CD4-positive, alpha-beta T cell (primary cell): ENCODE measurements at regions not wholly inside any gene's neighbourhood (a gene's known extent, or its start where the extent isn't known, plus 50 kb on each side); places are given as distances from the start of the nearest gene placed in this dataset.

Experiments used
- ATAC-seq: fragments of 200-7000 bp; cut with Tn5 transposase; one replicate; pipeline ENCODE4 v1.10.0; 2022; ENCODE audit warnings: mild to moderate bottlenecking; ENCODE audit not compliant: poor library complexity
- CTCF ChIA-PET: fragments of 350-600 bp; sonication (Branson Sonifier 250); formaldehyde crosslinking; loops from one replicate; lab custom pipeline; 2021; ENCODE audit warnings: antibody characterized with exemption, inconsistent platforms; lab: Charles Lee
- POLR2A ChIA-PET: fragments of 350-600 bp; sonication (Branson Sonifier 250); formaldehyde crosslinking; loops from one replicate; lab custom pipeline; 2021; ENCODE audit warnings: antibody characterized with exemption, inconsistent platforms; lab: Charles Lee
- DNase-seq, 14 experiments: peaks; one replicate each; pipeline ENCODE4 v3.0.0-alpha.2; 2013 to 2020; ENCODE audit warnings: mixed read lengths in 2 of 14
- H3K27ac ChIP-seq, 2 donors: one replicate each; pipeline versions ENCODE4 v1.5.1 to v1.7.0; 2013; ENCODE audit warnings: low read length in 2 of 2, low read depth in 1 of 2, mild to moderate bottlenecking in 1 of 2
- H3K27me3 ChIP-seq, 2 experiments: 1 replicate in 1 of 2; 2 replicates in 1 of 2; pipeline versions ENCODE4 v1.6.1 to v1.7.0; 2013; ENCODE audit warnings: low read length in 2 of 2, control low read depth in 1 of 2, mild to moderate bottlenecking in 1 of 2, moderate library complexity in 1 of 2; ENCODE audit not compliant: insufficient read depth in 2 of 2, control insufficient read depth in 1 of 2
- H3K36me3 ChIP-seq: one replicate; pipeline ENCODE4 v1.6.1; 2013; ENCODE audit warnings: low read length, control low read depth; ENCODE audit not compliant: insufficient read depth
- H3K4me1 ChIP-seq: one replicate; pipeline ENCODE4 v1.6.1; 2013; ENCODE audit warnings: low read length, control low read depth; ENCODE audit not compliant: insufficient read depth
- H3K4me3 ChIP-seq: one replicate; pipeline ENCODE4 v1.5.1; 2013; ENCODE audit warnings: mild to moderate bottlenecking, low read length, moderate library complexity
- H3K9me3 ChIP-seq, 2 experiments: 1 replicate in 1 of 2; 2 replicates in 1 of 2; pipeline versions ENCODE4 v1.6.1 to v1.7.0; 2013; ENCODE audit warnings: low read length in 2 of 2, mild to moderate bottlenecking in 2 of 2, control low read depth in 1 of 2, moderate library complexity in 1 of 2; ENCODE audit not compliant: control insufficient read depth in 1 of 2, insufficient read depth in 1 of 2
- H3K27ac Mint-ChIP-seq: one replicate; pipeline ENCODE4 v1.8.0; 2020; ENCODE audit warnings: mixed read lengths
- H3K27me3 Mint-ChIP-seq: one replicate; pipeline ENCODE4 v1.8.0; 2021; ENCODE audit warnings: mixed read lengths
- H3K36me3 Mint-ChIP-seq: one replicate; pipeline ENCODE4 v1.8.0; 2021; ENCODE audit warnings: low read depth, mixed read lengths
- H3K4me1 Mint-ChIP-seq: one replicate; pipeline ENCODE4 v1.8.0; 2021; ENCODE audit warnings: low read depth, mixed read lengths
- H3K4me3 Mint-ChIP-seq: one replicate; pipeline ENCODE4 v1.8.0; 2020; ENCODE audit warnings: mild to moderate bottlenecking, mixed read lengths
- H3K9me3 Mint-ChIP-seq: one replicate; pipeline ENCODE4 v1.8.0; 2020; ENCODE audit warnings: mixed read lengths
- intact Hi-C, 2 experiments: fragments of 100-400 bp; cut with DNase I in 1 of 2; cut with micrococcal nuclease in 1 of 2; formaldehyde crosslinking; loops; one replicate each; pipeline versions ENCODE4 v1.15.1 to v1.9.0; 2023 to 2025; cut with DNase I, micrococcal nuclease
- TF ChIP-seq, protein P1 (sequence below): fragments of 200-600 bp; IDR thresholded peaks from one replicate; pipeline ENCODE4 v1.8.0; 2022; ENCODE audit warnings: antibody characterized with exemption, mild to moderate bottlenecking

DNA sequence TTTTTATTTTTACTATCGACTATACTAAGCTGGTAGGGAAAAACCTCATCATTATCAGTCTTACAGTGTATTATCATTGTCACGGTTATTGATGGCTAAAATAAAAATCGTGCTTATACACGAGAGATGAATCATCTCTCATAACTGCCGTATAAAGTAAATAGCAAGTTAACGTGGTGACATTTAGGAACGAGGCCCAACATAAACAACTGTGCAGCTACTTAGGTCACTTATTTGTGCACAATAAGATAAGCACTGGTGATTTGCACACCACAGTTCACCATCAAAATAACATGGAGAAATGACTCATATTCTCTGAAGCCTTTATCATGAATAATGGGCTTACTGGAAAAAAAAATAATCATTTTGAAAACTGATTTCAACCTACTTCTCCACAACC is 482.0 kb upstream of the TENM3 start:
- Mint-ChIP-seq H3K4me1 (no peaks in the 10 kb centered on the region), H3K9me3 (no peaks in the 10 kb centered on the region), H3K27me3 (no peaks in the 10 kb centered on the region), H3K27ac (no peak overlapping the region), H3K4me3 (no peak overlapping the region), H3K36me3 (no peaks in the 10 kb centered on the region)
- DNase-seq (no peak), ATAC-seq (no peak)
- intact Hi-C loops: no loop called here
- Histone ChIP-seq H3K36me3 (no peaks in the 10 kb centered on the region), H3K27ac (no peak overlapping the region), H3K4me1 (no peaks in the 10 kb centered on the region), H3K4me3 (no peak overlapping the region), H3K27me3 (no peaks in the 10 kb centered on the region), H3K9me3 (no peaks in the 10 kb centered on the region)
- TF ChIP-seq, protein P1, sequence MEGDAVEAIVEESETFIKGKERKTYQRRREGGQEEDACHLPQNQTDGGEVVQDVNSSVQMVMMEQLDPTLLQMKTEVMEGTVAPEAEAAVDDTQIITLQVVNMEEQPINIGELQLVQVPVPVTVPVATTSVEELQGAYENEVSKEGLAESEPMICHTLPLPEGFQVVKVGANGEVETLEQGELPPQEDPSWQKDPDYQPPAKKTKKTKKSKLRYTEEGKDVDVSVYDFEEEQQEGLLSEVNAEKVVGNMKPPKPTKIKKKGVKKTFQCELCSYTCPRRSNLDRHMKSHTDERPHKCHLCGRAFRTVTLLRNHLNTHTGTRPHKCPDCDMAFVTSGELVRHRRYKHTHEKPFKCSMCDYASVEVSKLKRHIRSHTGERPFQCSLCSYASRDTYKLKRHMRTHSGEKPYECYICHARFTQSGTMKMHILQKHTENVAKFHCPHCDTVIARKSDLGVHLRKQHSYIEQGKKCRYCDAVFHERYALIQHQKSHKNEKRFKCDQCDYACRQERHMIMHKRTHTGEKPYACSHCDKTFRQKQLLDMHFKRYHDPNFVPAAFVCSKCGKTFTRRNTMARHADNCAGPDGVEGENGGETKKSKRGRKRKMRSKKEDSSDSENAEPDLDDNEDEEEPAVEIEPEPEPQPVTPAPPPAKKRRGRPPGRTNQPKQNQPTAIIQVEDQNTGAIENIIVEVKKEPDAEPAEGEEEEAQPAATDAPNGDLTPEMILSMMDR: no peak
- POLR2A ChIA-PET: no interaction called here
- CTCF ChIA-PET: no interaction called here

DNA sequence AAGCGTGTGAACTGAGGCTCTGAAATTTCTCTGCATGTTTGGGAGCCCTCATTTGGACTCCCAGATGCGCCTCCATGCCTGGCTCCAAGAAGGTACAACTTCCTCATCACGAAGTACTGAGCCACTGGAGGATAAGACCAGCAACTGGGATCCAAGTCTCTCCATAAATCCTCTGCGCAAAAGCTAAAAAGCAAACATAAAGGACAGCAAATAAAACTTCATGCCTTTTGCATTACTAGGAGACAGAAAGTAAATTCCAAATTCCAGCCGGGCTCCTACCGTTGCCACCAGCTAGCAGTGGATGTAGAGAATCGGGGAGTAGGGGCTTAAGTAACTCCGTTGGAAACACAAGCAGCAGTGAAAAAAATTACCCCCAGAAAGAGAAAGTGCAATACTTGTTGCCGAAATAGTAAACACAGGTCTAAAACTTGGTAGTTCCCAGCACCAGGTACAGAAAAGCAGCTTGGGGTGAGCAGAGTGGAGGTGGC is 477.1 kb upstream of the TENM3 start:
- no peaks in the 10 kb centered on the region for H3K27me3 Mint-ChIP-seq
- H3K4me1 ChIP-seq: no peaks in the 10 kb centered on the region
- H3K4me3 Mint-ChIP-seq: no peak overlapping the region
- no peaks in the 10 kb centered on the region for H3K27me3 ChIP-seq
- ATAC-seq (no peak), DNase-seq (no peak)
- H3K36me3 Mint-ChIP-seq: no peaks in the 10 kb centered on the region
- ChIA-PET POLR2A (no interaction called here), CTCF (no interaction called here)
- no peaks in the 10 kb centered on the region for H3K36me3 ChIP-seq
- H3K9me3 ChIP-seq: peaks cover 0 to 7% of the 10 kb centered on the region in 2 experiments
- H3K27ac ChIP-seq: no peak overlapping the region
- intact Hi-C loops: no loop called here
- H3K9me3 Mint-ChIP-seq: peaks cover 3% of the 10 kb centered on the region
- TF ChIP-seq, protein P1: no peak
- no peak overlapping the region for H3K27ac Mint-ChIP-seq
- H3K4me1 Mint-ChIP-seq: no peaks in the 10 kb centered on the region
- no peak overlapping the region for H3K4me3 ChIP-seq

GRCh38 chr4:181770971-181771370 is 472.2 kb upstream of the TENM3 start:
- Histone ChIP-seq H3K4me1 (no peaks in the 10 kb centered on the region), H3K36me3 (no peaks in the 10 kb centered on the region), H3K27ac (no peak overlapping the region), H3K4me3 (no peak overlapping the region), H3K27me3 (no peaks in the 10 kb centered on the region), H3K9me3 (peaks cover 0 to 7% of the 10 kb centered on the region in 2 experiments)
- POLR2A ChIA-PET: no interaction called here
- H3K27ac Mint-ChIP-seq: no peak overlapping the region
- H3K4me3 Mint-ChIP-seq: no peak overlapping the region
- ATAC-seq (no peak), DNase-seq (no peak)
- TF ChIP-seq, protein P1: no peak
- intact Hi-C loops: no loop called here
- no peaks in the 10 kb centered on the region for H3K27me3 Mint-ChIP-seq
- H3K9me3 Mint-ChIP-seq: peaks cover 14% of the 10 kb centered on the region
- H3K4me1 Mint-ChIP-seq: no peaks in the 10 kb centered on the region
- CTCF ChIA-PET: no interaction called here
- H3K36me3 Mint-ChIP-seq: no peaks in the 10 kb centered on the region
